Vagina (tissue), 2 donors: ENCODE measurements at regions not wholly inside any gene's neighbourhood (a gene's known extent, or its start where the extent isn't known, plus 50 kb on each side); places are given as distances from the start of the nearest gene placed in this dataset.
"Not testable (repeated sequence)": the region's sequence is repeated elsewhere in the genome, so short reads cannot be mapped to it uniquely, and the experiment has no call there.

Source experiments
- DNase-seq, 2 donors: peaks; one replicate each; pipeline ENCODE4 v3.0.0-alpha.2; 2017; ENCODE audit errors: extremely low spot score in 2 of 2
- H3K27ac ChIP-seq: fragments of 200-600 bp; sonication (generic); one replicate; pipeline ENCODE4 v1.5.1; 2019
- H3K27me3 ChIP-seq: fragments of 200-600 bp; sonication (generic); one replicate; pipeline ENCODE4 v1.5.1; 2019
- H3K36me3 ChIP-seq, 2 donors: fragments of 200-600 bp; sonication (generic); one replicate each; pipeline ENCODE4 v1.5.1; 2017 to 2019
- H3K4me1 ChIP-seq: fragments of 200-600 bp; sonication (generic); one replicate; pipeline ENCODE4 v1.5.1; 2019
- H3K4me3 ChIP-seq, 2 donors: fragments of 200-600 bp; sonication (generic); 1 replicate in 1 of 2; 2 replicates in 1 of 2; pipeline ENCODE4 v1.5.1; 2016 to 2019
- H3K9me3 ChIP-seq: fragments of 200-600 bp; sonication (generic); one replicate; pipeline ENCODE4 v1.5.1; 2019
- POLR2A ChIP-seq, 2 donors: fragments of 450-650 bp; IDR thresholded peaks; one replicate each; pipeline ENCODE4 v1.6.1; 2017; ENCODE audit warnings: antibody characterized with exemption in 2 of 2, mild to moderate bottlenecking in 2 of 2, moderate library complexity in 2 of 2
- POLR2AphosphoS5 ChIP-seq, 2 donors: sonication (generic); formaldehyde crosslinking; IDR thresholded peaks; one replicate each; pipeline ENCODE4 v1.9.0; 2017; ENCODE audit warnings: antibody characterized with exemption in 2 of 2, mild to moderate bottlenecking in 2 of 2, low read depth in 1 of 2; ENCODE audit not compliant: insufficient read depth in 1 of 2
- intact Hi-C: fragments of 100-400 bp; cut with DNase I; formaldehyde crosslinking; loops from one replicate; pipeline ENCODE4 v1.15.1; 2023
- TF ChIP-seq, protein P1 (sequence below), 3 experiments: fragments of 450-650 bp in 2 of 3; fragments of 200-600 bp in 1 of 3; sonication (generic) in 1 of 3; IDR thresholded peaks; one replicate each; pipeline ENCODE4 v1.5.1; 2017 to 2019; ENCODE audit warnings: antibody characterized with exemption in 3 of 3, mild to moderate bottlenecking in 2 of 3, moderate library complexity in 2 of 3

DNA sequence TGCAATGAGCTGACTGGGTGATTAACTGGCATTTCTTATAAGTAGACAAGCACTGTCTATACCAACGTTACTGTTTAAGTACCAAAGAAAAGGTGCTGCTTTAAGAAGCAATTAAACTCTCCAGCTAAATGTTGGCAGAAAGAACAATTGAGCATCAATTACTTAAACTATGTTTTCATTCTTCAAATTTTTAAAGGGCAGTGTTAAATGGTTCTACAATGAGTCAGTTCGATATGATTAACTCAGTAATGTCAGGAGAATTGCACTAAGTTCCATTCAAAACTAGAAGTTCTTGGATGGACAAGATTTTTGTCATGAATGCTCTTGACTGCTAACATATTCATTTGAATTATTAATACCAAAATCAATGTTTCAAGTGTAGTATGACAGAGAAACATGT, 593.7 kb downstream of the DNAH5 start:
- intact Hi-C loops: no loop called here
- no peak for DNase-seq
- Histone ChIP-seq H3K27ac (no peak overlapping the region), H3K4me1 (no peaks in the 10 kb centered on the region), H3K36me3 (no peaks in the 10 kb centered on the region), H3K4me3 (no peak overlapping the region), H3K27me3 (no peaks in the 10 kb centered on the region), H3K9me3 (no peaks in the 10 kb centered on the region)
- TF ChIP-seq POLR2AphosphoS5 (IDR thresholded peaks at IDR 0.05; ENCODE audit: insufficient read depth in 1 of 2, low read depth in 1 of 2): no peak
- TF ChIP-seq, protein P1, sequence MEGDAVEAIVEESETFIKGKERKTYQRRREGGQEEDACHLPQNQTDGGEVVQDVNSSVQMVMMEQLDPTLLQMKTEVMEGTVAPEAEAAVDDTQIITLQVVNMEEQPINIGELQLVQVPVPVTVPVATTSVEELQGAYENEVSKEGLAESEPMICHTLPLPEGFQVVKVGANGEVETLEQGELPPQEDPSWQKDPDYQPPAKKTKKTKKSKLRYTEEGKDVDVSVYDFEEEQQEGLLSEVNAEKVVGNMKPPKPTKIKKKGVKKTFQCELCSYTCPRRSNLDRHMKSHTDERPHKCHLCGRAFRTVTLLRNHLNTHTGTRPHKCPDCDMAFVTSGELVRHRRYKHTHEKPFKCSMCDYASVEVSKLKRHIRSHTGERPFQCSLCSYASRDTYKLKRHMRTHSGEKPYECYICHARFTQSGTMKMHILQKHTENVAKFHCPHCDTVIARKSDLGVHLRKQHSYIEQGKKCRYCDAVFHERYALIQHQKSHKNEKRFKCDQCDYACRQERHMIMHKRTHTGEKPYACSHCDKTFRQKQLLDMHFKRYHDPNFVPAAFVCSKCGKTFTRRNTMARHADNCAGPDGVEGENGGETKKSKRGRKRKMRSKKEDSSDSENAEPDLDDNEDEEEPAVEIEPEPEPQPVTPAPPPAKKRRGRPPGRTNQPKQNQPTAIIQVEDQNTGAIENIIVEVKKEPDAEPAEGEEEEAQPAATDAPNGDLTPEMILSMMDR (IDR thresholded peaks at IDR 0.05): no peak
- TF ChIP-seq POLR2A (IDR thresholded peaks at IDR 0.05): no peak

GRCh38 chr5:13348568-13348967, 595.9 kb downstream of the DNAH5 start:
- intact Hi-C loops: no loop called here

DNA sequence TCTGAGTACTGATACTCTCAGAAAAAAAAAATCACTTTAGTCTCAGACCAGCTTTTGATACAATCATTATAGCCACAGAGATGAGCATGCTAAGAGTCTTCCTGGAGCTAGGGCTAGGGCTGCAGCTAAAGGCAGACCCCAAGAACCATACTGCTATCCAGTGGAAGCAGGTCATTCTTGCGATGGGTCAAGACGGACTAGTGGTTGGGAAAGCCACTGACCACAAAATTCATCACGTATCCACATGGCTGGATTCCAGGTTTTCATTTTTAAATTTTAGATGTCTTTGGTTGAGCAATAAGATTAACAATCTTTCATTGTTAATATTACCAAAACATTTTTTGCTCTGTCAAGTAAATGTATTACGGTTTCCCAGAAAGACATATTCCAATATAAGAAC, 598.1 kb downstream of the DNAH5 start:
- H3K27ac ChIP-seq: no peak overlapping the region
- no peak overlapping the region for H3K4me3 ChIP-seq
- H3K9me3 ChIP-seq: no peaks in the 10 kb centered on the region
- no peaks in the 10 kb centered on the region for H3K36me3 ChIP-seq
- no peaks in the 10 kb centered on the region for H3K27me3 ChIP-seq
- TF ChIP-seq POLR2AphosphoS5 (IDR thresholded peaks at IDR 0.05; ENCODE audit: insufficient read depth in 1 of 2, low read depth in 1 of 2): no peak
- TF ChIP-seq, protein P1 (IDR thresholded peaks at IDR 0.05): no peak
- TF ChIP-seq POLR2A (IDR thresholded peaks at IDR 0.05): no peak
- H3K4me1 ChIP-seq: no peaks in the 10 kb centered on the region
- intact Hi-C loops: no loop called here
- no peak for DNase-seq

More at GRCh38 chr5:13348568-13348967, 595.9 kb downstream of the DNAH5 start:
- no peak overlapping the region for H3K4me3 ChIP-seq
- no peaks in the 10 kb centered on the region for H3K27me3 ChIP-seq
- H3K4me1 ChIP-seq: no peaks in the 10 kb centered on the region
- no peaks in the 10 kb centered on the region for H3K9me3 ChIP-seq
- no peak for TF ChIP-seq POLR2A (IDR thresholded peaks at IDR 0.05)
- H3K36me3 ChIP-seq: no peaks in the 10 kb centered on the region
- DNase-seq: no peak
- no peak overlapping the region for H3K27ac ChIP-seq

GRCh38 chr5:13339093-13339492, 605.4 kb downstream of the DNAH5 start:
- TF ChIP-seq, protein P1 (IDR thresholded peaks at IDR 0.05): no peak
- TF ChIP-seq POLR2A (IDR thresholded peaks at IDR 0.05) (no peak), POLR2AphosphoS5 (IDR thresholded peaks at IDR 0.05; ENCODE audit: insufficient read depth in 1 of 2, low read depth in 1 of 2) (no peak)
- Histone ChIP-seq H3K9me3 (no peaks in the 10 kb centered on the region), H3K36me3 (no peaks in the 10 kb centered on the region), H3K4me1 (no peaks in the 10 kb centered on the region), H3K27me3 (no peaks in the 10 kb centered on the region), H3K4me3 (no peak overlapping the region), H3K27ac (no peak overlapping the region)
- intact Hi-C loops: no loop called here
- no peak for DNase-seq

- DNase-seq, H3K9me3 ChIP-seq, H3K36me3 ChIP-seq, H3K4me1 ChIP-seq, H3K4me3 ChIP-seq, H3K27ac ChIP-seq, intact Hi-C loops, H3K27me3 ChIP-seq: not testable (repeated sequence)
Measured at GRCh38 chr5:13335026-13335425, 609.5 kb downstream of the DNAH5 start.

GRCh38 chr5:13331585-13331984, 612.9 kb downstream of the DNAH5 start:
- H3K36me3 ChIP-seq: no peaks in the 10 kb centered on the region
- TF ChIP-seq, protein P1 (IDR thresholded peaks at IDR 0.05): no peak
- TF ChIP-seq POLR2A (IDR thresholded peaks at IDR 0.05) (no peak), POLR2AphosphoS5 (IDR thresholded peaks at IDR 0.05; ENCODE audit: insufficient read depth in 1 of 2, low read depth in 1 of 2) (no peak)
- intact Hi-C loops: no loop called here
- no peak overlapping the region for H3K27ac ChIP-seq
- no peak for DNase-seq
- H3K4me1 ChIP-seq: no peaks in the 10 kb centered on the region
- no peaks in the 10 kb centered on the region for H3K9me3 ChIP-seq
- H3K4me3 ChIP-seq: no peak overlapping the region
- no peaks in the 10 kb centered on the region for H3K27me3 ChIP-seq
